HAP-1 (cell line): ENCODE measurements at regions not wholly inside any gene's neighbourhood (a gene's known extent, or its start where the extent isn't known, plus 50 kb on each side); places are given as distances from the start of the nearest gene placed in this dataset.
"Not testable (repeated sequence)": the region's sequence is repeated elsewhere in the genome, so short reads cannot be mapped to it uniquely, and the experiment has no call there.

Experiments used
- DNase-seq, 2 experiments: peaks; one replicate each; pipeline ENCODE4 v3.0.0-alpha.2; 2016 to 2020; ENCODE audit warnings: low spot score in 2 of 2
- H3K27me3 ChIP-seq: fragments of 250-450 bp; sonication (Bioruptor Pico); 2 replicates; pipeline ENCODE4 v1.5.1; 2020; ENCODE audit warnings: low read depth, mild to moderate bottlenecking, moderate library complexity
- H3K36me3 ChIP-seq: fragments of 250-450 bp; sonication (Bioruptor Pico); replicated peaks from 2 replicates; pipeline ENCODE4 v1.5.1; 2020; ENCODE audit warnings: mild to moderate bottlenecking
- H3K4me1 ChIP-seq: fragments of 250-450 bp; sonication (Bioruptor Pico); 2 replicates; pipeline ENCODE4 v1.5.1; 2020; ENCODE audit warnings: mild to moderate bottlenecking
- H3K4me3 ChIP-seq: fragments of 250-450 bp; sonication (Bioruptor Pico); 2 replicates; pipeline ENCODE4 v1.5.1; 2020; ENCODE audit warnings: mild to moderate bottlenecking, moderate library complexity
- H3K9me3 ChIP-seq: fragments of 250-450 bp; sonication (Bioruptor Pico); 2 replicates; pipeline ENCODE4 v1.5.1; 2020; ENCODE audit warnings: mild to moderate bottlenecking, moderate library complexity
- in situ Hi-C: fragments of 300-500 bp; cut with MboI; formaldehyde crosslinking; loops from 3 replicates; pipeline ENCODE4 v1.14.3; 2020; ENCODE audit warnings: low sequenced_read_pairs, inconsistent platforms, mixed read lengths

DNA sequence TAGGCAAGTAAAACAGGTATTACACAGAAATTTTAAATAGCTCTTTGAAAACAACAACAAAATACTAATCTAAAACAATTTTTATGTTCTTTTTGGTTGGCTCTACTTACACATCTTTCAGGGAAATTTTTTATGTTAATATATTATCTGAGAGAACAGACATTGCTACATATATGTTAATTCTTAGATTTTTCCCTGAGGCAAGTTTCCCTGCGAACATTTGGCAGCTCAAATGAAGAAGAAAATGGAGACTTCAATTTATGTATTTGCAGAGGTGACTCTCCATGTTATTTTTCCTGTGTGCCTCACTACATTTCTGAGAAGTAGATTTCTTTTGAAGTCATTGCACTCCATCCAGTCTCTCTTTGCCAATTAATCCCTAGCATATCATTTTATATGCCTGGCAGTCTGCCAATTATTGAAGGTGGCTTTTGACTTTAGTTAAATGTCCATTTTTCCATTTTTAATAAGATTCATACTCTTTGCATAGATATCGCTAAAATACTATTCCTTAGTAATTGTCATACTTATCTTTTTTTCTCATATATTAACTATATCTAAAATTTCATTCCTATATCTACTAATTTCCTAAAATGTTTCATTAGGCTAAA lies 908.2 kb upstream of the CDH10 start:
- in situ Hi-C loops: no loop called here
- no peaks in the 10 kb centered on the region for H3K36me3 ChIP-seq
- no peak overlapping the region for H3K4me3 ChIP-seq
- no peak for DNase-seq
- H3K27me3 ChIP-seq: no peaks in the 10 kb centered on the region
- no peaks in the 10 kb centered on the region for H3K4me1 ChIP-seq
- H3K9me3 ChIP-seq: no peaks in the 10 kb centered on the region

DNA sequence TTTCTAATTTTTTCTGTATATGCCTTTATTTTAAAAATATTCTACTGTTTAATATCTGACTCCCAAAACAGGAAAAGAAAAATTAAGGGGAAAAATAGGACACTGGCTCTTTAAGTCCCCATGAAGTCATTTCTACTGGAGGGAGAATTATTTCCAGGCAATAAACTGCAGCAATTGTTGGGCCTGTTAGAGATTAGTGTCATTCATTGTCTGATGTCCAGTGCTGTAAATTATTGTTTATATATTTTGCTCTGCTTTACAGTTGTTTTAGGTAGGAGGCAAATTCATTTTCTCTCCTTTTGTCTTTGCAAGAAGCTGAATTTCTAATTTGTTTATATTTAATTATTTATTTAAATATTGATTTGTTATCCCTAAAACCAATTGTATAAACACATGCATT lies 906.0 kb upstream of the CDH10 start:
- in situ Hi-C loops: no loop called here
- DNase-seq: no peak
- no peaks in the 10 kb centered on the region for H3K9me3 ChIP-seq

DNA sequence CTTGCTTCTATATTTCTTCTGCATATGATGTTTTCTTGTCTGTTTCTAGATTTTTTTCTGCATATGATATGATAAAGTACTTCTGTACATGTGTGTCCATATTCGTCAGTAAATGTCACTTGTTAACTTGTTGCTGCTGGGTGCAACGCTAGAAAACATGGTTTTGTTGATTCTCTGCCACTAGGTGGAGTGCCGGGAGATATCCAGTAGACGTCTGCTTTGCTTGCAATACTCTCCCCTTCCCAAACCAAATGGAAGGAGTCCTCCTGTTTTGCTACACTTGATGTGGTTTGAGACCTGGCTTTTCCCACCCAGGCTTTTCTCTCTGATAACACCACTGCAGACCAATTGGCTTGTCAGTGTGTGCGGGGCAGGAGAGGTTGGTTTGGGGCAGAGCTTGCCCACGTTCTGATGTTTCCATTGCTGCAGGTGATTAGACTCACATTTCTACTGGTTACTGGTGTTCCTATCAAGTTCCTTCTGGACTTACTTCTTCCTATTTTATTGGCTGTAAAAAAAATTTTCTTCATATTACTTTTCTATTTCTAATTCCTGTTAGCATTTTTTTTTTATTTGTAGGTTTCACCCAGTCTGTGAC lies 900.0 kb upstream of the CDH10 start:
- in situ Hi-C loops: no loop called here
- H3K27me3 ChIP-seq: no peaks in the 10 kb centered on the region
- no peaks in the 10 kb centered on the region for H3K36me3 ChIP-seq
- peak; percentile 50 to 65 for DNase-seq
- peaks cover 9% of the 10 kb centered on the region for H3K4me1 ChIP-seq
- H3K9me3 ChIP-seq: no peaks in the 10 kb centered on the region
- no peak overlapping the region for H3K4me3 ChIP-seq

More for the DNA sequence above, 906.0 kb upstream of the CDH10 start:
- no peaks in the 10 kb centered on the region for H3K27me3 ChIP-seq
- H3K4me3 ChIP-seq: no peak overlapping the region
- H3K4me1 ChIP-seq: no peaks in the 10 kb centered on the region
- no peaks in the 10 kb centered on the region for H3K36me3 ChIP-seq

GRCh38 chr5:25540628-25541027 lies 895.9 kb upstream of the CDH10 start:
- in situ Hi-C loops: no loop called here
- no peaks in the 10 kb centered on the region for H3K27me3 ChIP-seq
- H3K4me1 ChIP-seq: peaks cover 9% of the 10 kb centered on the region
- peak in 1 of 2 experiments; percentile 43 for DNase-seq
- no peaks in the 10 kb centered on the region for H3K9me3 ChIP-seq
- H3K36me3 ChIP-seq: no peaks in the 10 kb centered on the region
- H3K4me3 ChIP-seq: no peak overlapping the region

- no peaks in the 10 kb centered on the region for H3K36me3 ChIP-seq
- in situ Hi-C loops: no loop called here
- DNase-seq: no peak
Observed at GRCh38 chr5:25539536-25539935, 894.8 kb upstream of the CDH10 start.

GRCh38 chr5:25536461-25536860 lies 891.7 kb upstream of the CDH10 start:
- H3K9me3 ChIP-seq, H3K27me3 ChIP-seq, H3K4me1 ChIP-seq, H3K36me3 ChIP-seq, in situ Hi-C loops, H3K4me3 ChIP-seq, DNase-seq: not testable (repeated sequence)

More at GRCh38 chr5:25539536-25539935, 894.8 kb upstream of the CDH10 start:
- no peaks in the 10 kb centered on the region for H3K9me3 ChIP-seq
- H3K4me3 ChIP-seq: no peak overlapping the region
- no peaks in the 10 kb centered on the region for H3K27me3 ChIP-seq
- peaks cover 9% of the 10 kb centered on the region for H3K4me1 ChIP-seq

GRCh38 chr5:25516141-25516540 lies 871.4 kb upstream of the CDH10 start:
- Histone ChIP-seq H3K4me1 (no peaks in the 10 kb centered on the region), H3K9me3 (no peaks in the 10 kb centered on the region), H3K36me3 (no peaks in the 10 kb centered on the region), H3K27me3 (no peaks in the 10 kb centered on the region), H3K4me3 (no peak overlapping the region)
- in situ Hi-C loops: no loop called here
- no peak for DNase-seq

- Histone ChIP-seq H3K27me3 (no peaks in the 10 kb centered on the region), H3K36me3 (no peaks in the 10 kb centered on the region), H3K9me3 (no peaks in the 10 kb centered on the region), H3K4me3 (no peak overlapping the region), H3K4me1 (no peaks in the 10 kb centered on the region)
- DNase-seq: no peak
- in situ Hi-C loops: no loop called here
Observed at GRCh38 chr5:25515525-25515924, 870.7 kb upstream of the CDH10 start.

DNA sequence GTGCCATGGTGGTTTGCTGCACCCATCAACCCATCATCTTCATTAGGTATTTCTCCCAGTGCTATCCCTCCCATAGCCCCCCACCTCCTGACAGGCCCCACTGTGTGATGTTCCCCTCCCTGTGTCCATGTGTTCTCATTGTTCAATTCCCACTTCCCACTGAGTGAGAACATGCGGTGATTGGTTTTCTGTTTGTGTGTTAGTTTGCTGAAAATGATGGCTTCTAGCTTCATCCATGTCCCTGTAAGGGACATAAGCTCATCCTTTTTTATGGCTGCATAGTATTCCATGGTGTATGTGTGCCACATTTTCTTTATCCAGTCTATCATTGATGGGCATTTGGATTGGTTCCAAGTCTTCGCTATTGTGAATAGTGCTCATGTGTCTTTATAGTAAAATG lies 865.9 kb upstream of the CDH10 start:
- H3K9me3 ChIP-seq, H3K4me1 ChIP-seq, H3K27me3 ChIP-seq, H3K36me3 ChIP-seq, in situ Hi-C loops, DNase-seq, H3K4me3 ChIP-seq: not testable (repeated sequence)

DNA sequence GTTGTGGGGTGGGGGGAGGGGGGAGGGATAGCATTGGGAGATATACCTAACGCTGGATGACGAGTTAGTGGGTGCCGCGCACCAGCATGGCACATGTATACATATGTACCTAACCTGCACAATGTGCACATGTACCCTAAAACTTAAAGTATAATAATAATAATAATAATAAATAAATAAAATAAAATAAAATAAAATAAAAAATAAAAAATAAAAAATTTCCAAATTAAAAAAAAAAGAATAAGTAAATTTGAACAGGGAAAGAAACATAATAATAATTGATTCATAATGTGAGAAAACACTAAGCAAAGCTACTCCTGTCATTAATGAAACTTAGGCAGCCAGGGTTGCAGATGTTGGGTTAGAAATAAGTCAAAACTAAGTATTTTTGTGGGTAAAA lies 863.2 kb upstream of the CDH10 start:
- H3K27me3 ChIP-seq, H3K9me3 ChIP-seq, H3K4me3 ChIP-seq, DNase-seq, H3K36me3 ChIP-seq, in situ Hi-C loops, H3K4me1 ChIP-seq: not testable (repeated sequence)

- DNase-seq: no peak
- in situ Hi-C loops: no loop called here
- Histone ChIP-seq H3K4me3 (no peak overlapping the region), H3K27me3 (no peaks in the 10 kb centered on the region), H3K4me1 (no peaks in the 10 kb centered on the region), H3K36me3 (no peaks in the 10 kb centered on the region), H3K9me3 (no peaks in the 10 kb centered on the region)
Observed at GRCh38 chr5:25500635-25501034, 855.9 kb upstream of the CDH10 start.

DNA sequence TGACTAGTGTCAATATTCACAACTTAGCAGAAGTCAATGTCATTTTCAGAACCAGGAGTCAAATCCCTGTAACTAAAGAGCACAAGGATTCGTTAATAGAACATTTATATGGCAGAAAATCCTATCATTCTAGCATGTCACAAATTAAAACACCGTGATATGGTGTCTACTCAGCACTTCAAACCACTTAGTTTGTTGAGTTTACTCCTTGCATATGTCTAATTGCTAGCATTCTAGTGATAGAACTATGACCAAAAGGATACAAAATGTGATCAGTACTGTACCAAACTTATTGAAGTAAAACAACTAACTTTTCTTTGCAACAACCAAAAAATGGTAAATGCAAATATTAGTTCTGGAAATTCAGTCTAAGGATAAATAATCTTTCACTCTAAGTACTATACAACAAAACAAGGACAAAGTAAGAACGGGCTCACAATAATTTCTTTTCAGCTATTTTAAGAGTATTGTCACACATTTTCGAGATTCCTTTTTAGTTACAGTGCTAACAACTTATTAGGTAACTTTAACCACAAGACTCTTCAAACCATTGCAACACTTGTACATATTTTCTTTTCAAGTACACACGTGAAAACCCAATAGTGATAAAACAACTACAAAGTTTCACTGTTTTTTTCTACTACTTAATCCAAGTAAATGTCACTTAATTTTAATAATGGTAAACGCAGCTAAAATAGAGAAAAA lies 845.2 kb upstream of the CDH10 start:
- no peak overlapping the region for H3K4me3 ChIP-seq
- H3K9me3 ChIP-seq: no peaks in the 10 kb centered on the region
- no peaks in the 10 kb centered on the region for H3K27me3 ChIP-seq
- DNase-seq: no peak
- H3K36me3 ChIP-seq: no peaks in the 10 kb centered on the region
- in situ Hi-C loops: no loop called here
- H3K4me1 ChIP-seq: no peaks in the 10 kb centered on the region

- Histone ChIP-seq H3K36me3 (no peaks in the 10 kb centered on the region), H3K9me3 (no peaks in the 10 kb centered on the region), H3K4me1 (no peaks in the 10 kb centered on the region), H3K4me3 (no peak overlapping the region), H3K27me3 (no peaks in the 10 kb centered on the region)
- no peak for DNase-seq
- in situ Hi-C loops: no loop called here
Observed at GRCh38 chr5:25488119-25488518, 843.3 kb upstream of the CDH10 start.

- in situ Hi-C loops: no loop called here
- no peak overlapping the region for H3K4me3 ChIP-seq
- no peaks in the 10 kb centered on the region for H3K9me3 ChIP-seq
- no peaks in the 10 kb centered on the region for H3K36me3 ChIP-seq
- H3K4me1 ChIP-seq: peaks cover 5% of the 10 kb centered on the region
- no peak for DNase-seq
- H3K27me3 ChIP-seq: no peaks in the 10 kb centered on the region
Observed at GRCh38 chr5:25484391-25484790, 839.6 kb upstream of the CDH10 start.
